ENCODE measurements at regions not wholly inside any gene's neighbourhood (a gene's known extent, or its start where the extent isn't known, plus 50 kb on each side); places are given as distances from the start of the nearest gene placed in this dataset.

GRCh38 chr2:239600650-239601049 lies 199.8 kb upstream of the HDAC4 start:
- TF ChIP-seq CTCF (IDR thresholded peaks at IDR 0.05) (no peak), POLR2AphosphoS5 (IDR thresholded peaks at IDR 0.05) (no peak), POLR2A (IDR thresholded peaks at IDR 0.05) (no peak), EP300 (IDR thresholded peaks at IDR 0.05) (no peak)

All from stomach (tissue), 4 donors.